IMR-90 (cell line): ENCODE measurements at regions not wholly inside any gene's neighbourhood (a gene's known extent, or its start where the extent isn't known, plus 50 kb on each side); places are given as distances from the start of the nearest gene placed in this dataset.

ENCODE experiments used
- ATAC-seq: fragments of 200-7000 bp; cut with Tn5 transposase; 2 replicates; pipeline ENCODE4 v1.9.1; 2020; ENCODE audit warnings: low read depth, mild to moderate bottlenecking, moderate library complexity
- BruUV-seq: library from RNA; stranded (reverse); fragments of 400-500 nt; replicated peaks from 2 replicates; lab custom pipeline; 2021; lab: Mats Ljungman, UMichigan
- CTCF ChIA-PET: fragments of 300-600 bp; formaldehyde crosslinking; extraction: SDS; loops from one replicate; lab custom pipeline; 2021; ENCODE audit warnings: antibody characterized with exemption; lab: Yijun Ruan, JAX
- POLR2A ChIA-PET: fragments of 300-600 bp; sonication (Branson Sonifier 250); formaldehyde crosslinking; loops from one replicate; lab custom pipeline; 2022; ENCODE audit warnings: antibody characterized with exemption; ENCODE audit not compliant: unreplicated experiment; lab: Charles Lee
- DNase-seq: peaks from one replicate; pipeline ENCODE4 v3.0.0; 2013
- H2AFZ ChIP-seq: replicated peaks from 2 replicates; pipeline ENCODE3; 2013; ENCODE audit warnings: low read length, mild to moderate bottlenecking; ENCODE audit not compliant: poor library complexity
- H2AK5ac ChIP-seq: 2 replicates; pipeline ENCODE4 v1.6.1; 2013; ENCODE audit warnings: low read depth, low read length, inconsistent platforms
- H2AK9ac ChIP-seq: replicated peaks from 2 replicates; pipeline ENCODE3; 2013; ENCODE audit warnings: mild to moderate bottlenecking, low read depth, low read length, moderate library complexity; ENCODE audit not compliant: poor library complexity
- H2BK120ac ChIP-seq: 2 replicates; pipeline ENCODE4 v1.6.1; 2013; ENCODE audit warnings: low read depth, low read length, inconsistent platforms
- H2BK15ac ChIP-seq: 3 replicates; pipeline ENCODE4 v1.6.1; 2013; ENCODE audit warnings: low read depth, low read length, inconsistent platforms
- H2BK20ac ChIP-seq: 2 replicates; pipeline ENCODE4 v1.6.1; 2013; ENCODE audit warnings: low read depth, mild to moderate bottlenecking, inconsistent platforms, low read length, moderate library complexity
- H2BK5ac ChIP-seq: 2 replicates; pipeline ENCODE4 v1.6.1; 2013; ENCODE audit warnings: mild to moderate bottlenecking, low read depth, low read length, inconsistent platforms; ENCODE audit not compliant: poor library complexity, severe bottlenecking
- H3K14ac ChIP-seq: replicated peaks from 2 replicates; pipeline ENCODE4 v1.6.1; 2013; ENCODE audit warnings: low read depth, low read length, inconsistent platforms
- H3K18ac ChIP-seq: 2 replicates; pipeline ENCODE4 v1.6.1; 2013; ENCODE audit warnings: low read depth, low read length, control low read depth
- H3K23ac ChIP-seq: 2 replicates; pipeline ENCODE4 v1.6.1; 2013; ENCODE audit warnings: low read depth, low read length, inconsistent platforms
- H3K27ac ChIP-seq: 2 replicates; pipeline ENCODE4 v1.5.1; 2013; ENCODE audit warnings: mild to moderate bottlenecking, control low read depth, low read length; ENCODE audit not compliant: insufficient read depth
- H3K27me3 ChIP-seq: 2 replicates; pipeline ENCODE4 v1.6.1; 2013; ENCODE audit warnings: low read length; ENCODE audit not compliant: control insufficient read depth, insufficient read depth
- H3K36me3 ChIP-seq: 2 replicates; pipeline ENCODE4 v1.6.1; 2013; ENCODE audit warnings: low read length, mixed read lengths; ENCODE audit not compliant: control insufficient read depth, insufficient read depth
- H3K4ac ChIP-seq: 2 replicates; pipeline ENCODE4 v1.6.1; 2013; ENCODE audit warnings: low read depth, low read length, inconsistent platforms
- H3K4me1 ChIP-seq: 2 replicates; pipeline ENCODE4 v1.6.1; 2013; ENCODE audit warnings: low read length, mixed read lengths; ENCODE audit not compliant: control insufficient read depth, insufficient read depth
- H3K4me2 ChIP-seq: 2 replicates; pipeline ENCODE4 v1.6.1; 2013; ENCODE audit warnings: low read depth, mild to moderate bottlenecking, control low read depth, low read length, moderate library complexity
- H3K4me3 ChIP-seq: 2 replicates; pipeline ENCODE4 v1.5.1; 2013; ENCODE audit warnings: low read depth, mild to moderate bottlenecking, control low read depth, low read length, moderate library complexity; ENCODE audit not compliant: insufficient read depth
- H3K56ac ChIP-seq: 2 replicates; pipeline ENCODE4 v1.6.1; 2013; ENCODE audit warnings: low read length, inconsistent platforms; ENCODE audit not compliant: insufficient read depth; ENCODE audit errors: extremely low read depth
- H3K79me1 ChIP-seq, 2 experiments: 2 replicates each; pipeline ENCODE4 v1.6.1; 2013; ENCODE audit warnings: low read length in 2 of 2, inconsistent platforms in 1 of 2, low read depth in 1 of 2
- H3K9ac ChIP-seq: 2 replicates; pipeline ENCODE4 v1.6.1; 2013; ENCODE audit warnings: low read depth, low read length, control low read depth
- H3K9me1 ChIP-seq: 2 replicates; pipeline ENCODE4 v1.6.1; 2013; ENCODE audit warnings: low read length, inconsistent platforms; ENCODE audit not compliant: insufficient read depth
- H3K9me3 ChIP-seq: 2 replicates; pipeline ENCODE4 v1.6.1; 2013; ENCODE audit warnings: low read length; ENCODE audit not compliant: control insufficient read depth, insufficient read depth
- H4K20me1 ChIP-seq: 2 replicates; pipeline ENCODE4 v1.6.1; 2013; ENCODE audit warnings: low read length, inconsistent platforms; ENCODE audit not compliant: insufficient read depth
- H4K5ac ChIP-seq: 2 replicates; pipeline ENCODE4 v1.6.1; 2013; ENCODE audit warnings: mild to moderate bottlenecking, low read depth, low read length, control low read depth
- H4K8ac ChIP-seq, 2 experiments: 2 replicates each; pipeline ENCODE4 v1.6.1; 2013; ENCODE audit warnings: low read depth in 2 of 2, low read length in 2 of 2, control low read depth in 1 of 2, inconsistent platforms in 1 of 2
- H4K91ac ChIP-seq: 2 replicates; pipeline ENCODE4 v1.6.1; 2013; ENCODE audit warnings: low read depth, low read length, inconsistent platforms; ENCODE audit not compliant: insufficient read depth
- FOS ChIP-seq: fragments of 150-350 bp; IDR thresholded peaks from 2 replicates; pipeline ENCODE4 v1.6.1; 2016; ENCODE audit warnings: low read depth, low read length
- RFX5 ChIP-seq: IDR thresholded peaks from 2 replicates; pipeline ENCODE4 v1.8.0; 2012; ENCODE audit warnings: low read depth, mild to moderate bottlenecking, low read length, moderate library complexity
- WGBS, 2 experiments: methylation state at CpG; one replicate each; pipeline versions ENCODE4 v1.1.5 to v1.1.7; 2013; ENCODE audit warnings: missing lambda C conversion rate in 2 of 2; ENCODE audit not compliant: insufficient read length in 1 of 2; ENCODE audit errors: extremely low coverage in 2 of 2; 5-methylcytosine and 5-hydroxymethylcytosine counted together
- dilution Hi-C: fragments of 300-500 bp; cut with HindIII; formaldehyde crosslinking; loops from one replicate; pipeline ENCODE4 v1.14.3; 2018; ENCODE audit warnings: low sequenced_read_pairs; ENCODE audit not compliant: unreplicated experiment
- in situ Hi-C: fragments of 300-500 bp; cut with MboI; formaldehyde crosslinking; loops from 3 replicates; pipeline ENCODE4 v1.14.3; 2019; ENCODE audit warnings: low sequenced_read_pairs, inconsistent platforms, mixed read lengths
- intact Hi-C: fragments of 100-400 bp; cut with micrococcal nuclease; formaldehyde crosslinking; loops from 2 replicates; pipeline ENCODE4 v1.10.0; 2022

DNA sequence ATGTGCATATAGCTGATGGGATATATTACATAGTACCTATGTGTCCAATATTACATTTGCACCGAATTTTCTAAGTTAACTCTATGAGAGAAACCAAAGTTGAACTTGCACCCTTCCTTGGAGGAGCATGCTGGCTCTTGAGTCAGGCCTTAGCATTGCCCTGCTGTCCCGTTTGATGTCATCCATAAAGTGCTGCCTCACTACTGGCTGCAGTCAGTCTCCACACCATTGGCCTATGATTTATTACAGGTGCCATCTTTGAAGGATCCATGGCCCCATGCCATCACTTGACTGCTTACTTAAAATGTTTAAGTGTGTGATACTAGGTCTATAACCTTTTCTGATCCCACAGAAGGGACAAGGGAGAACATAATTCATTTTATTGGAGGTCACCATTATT lies 249.3 kb upstream of the RBBP8 start:
- Histone ChIP-seq H3K9me1 (peaks cover 6% of the 10 kb centered on the region), H3K4me2 (no peak overlapping the region), H2BK120ac (peak overlapping the region; percentile 59), H2AK5ac (0 out of 2 replicates have a peak overlapping the region, but pooled peaks have one; percentile 71), H3K18ac (no peak overlapping the region; the same call in 1 of the 2 replicates), H4K20me1 (no peaks in the 10 kb centered on the region), H3K56ac (no peak overlapping the region), H2BK15ac (peak overlapping the region; percentile 37; the same call in 1 of the 3 replicates), H3K9me3 (no peaks in the 10 kb centered on the region), H3K4ac (peak overlapping the region; percentile 54), H3K4me3 (no peak overlapping the region), H4K8ac (no peak overlapping the region), H4K5ac (peak overlapping the region; percentile 8; the same call in 1 of the 2 replicates), H2BK5ac (peak overlapping the region; percentile 12), H3K79me1 (no peaks in the 10 kb centered on the region), H2AK9ac (no peak overlapping the region), H3K36me3 (no peaks in the 10 kb centered on the region), H3K4me1 (peaks cover 7% of the 10 kb centered on the region), H3K9ac (no peak overlapping the region), H3K23ac (no peak overlapping the region), H3K14ac (peak overlapping the region; percentile 14; the same call in 1 of the 2 replicates), H3K27ac (no peak overlapping the region), H2AFZ (no peak overlapping the region), H2BK20ac (peak overlapping the region; percentile 51; the same call in 1 of the 2 replicates), H3K27me3 (no peaks in the 10 kb centered on the region), H4K91ac (peak overlapping the region; percentile 48; the same call in 1 of the 2 replicates)
- ChIA-PET CTCF (no interaction called here), POLR2A (no interaction called here)
- ATAC-seq (no peak), DNase-seq (no peak)
- TF ChIP-seq RFX5 = no peak
- TF ChIP-seq FOS = no peak
- no CpG with 5 or more reads among the region's 2 CpGs for WGBS, 2 experiments
- in situ Hi-C loops (no loop called here), intact Hi-C loops (no loop called here), dilution Hi-C loops (no loop called here)
- BruUV-seq = no TSS peak
